K562 (cell line): ENCODE measurements at regions not wholly inside any gene's neighbourhood (a gene's known extent, or its start where the extent isn't known, plus 50 kb on each side); places are given as distances from the start of the nearest gene placed in this dataset.

Experiments
- ATF1 ChIP-seq, 2 experiments: fragments of 450-650 bp in 1 of 2; IDR thresholded peaks; 2 replicates each; pipeline ENCODE4 v1.6.1; 2016; ENCODE audit warnings: missing compliant biosample characterization in 1 of 2, missing genetic modification characterization in 1 of 2
- CREB1 ChIP-seq, 2 experiments: sonication (generic) in 1 of 2; formaldehyde crosslinking in 1 of 2; IDR thresholded peaks; 2 replicates each; pipeline versions ENCODE4 v1.6.1 to v1.8.0; 2012 to 2022; ENCODE audit warnings: inconsistent platforms in 1 of 2, mild to moderate bottlenecking in 1 of 2, missing genetic modification reagents in 1 of 2, moderate library complexity in 1 of 2
- CXXC5 ChIP-seq: fragments of 250-450 bp; sonication (Bioruptor Pico); IDR thresholded peaks from 2 replicates; pipeline ENCODE4 v1.8.0; 2022; ENCODE audit warnings: inconsistent platforms, mild to moderate bottlenecking, moderate library complexity
- E2F4 ChIP-seq: sonication (generic); formaldehyde crosslinking; IDR thresholded peaks from 2 replicates; pipeline ENCODE4 v1.8.0; 2022; ENCODE audit warnings: mild to moderate bottlenecking, low read depth, missing genetic modification reagents
- ETS1 ChIP-seq: conservative IDR thresholded peaks from 2 replicates; pipeline ENCODE4 v1.6.1; 2011; ENCODE audit warnings: low read depth, mild to moderate bottlenecking, low read length; ENCODE audit not compliant: control insufficient read depth
- HDGF ChIP-seq: fragments of 450-650 bp; IDR thresholded peaks from 2 replicates; pipeline ENCODE4 v1.6.1; 2016
- MEIS2 ChIP-seq: fragments of 450-650 bp; IDR thresholded peaks from 2 replicates; pipeline ENCODE4 v1.6.1; 2014; ENCODE audit warnings: mild to moderate bottlenecking; ENCODE audit not compliant: partially characterized antibody
- PBX2 ChIP-seq, 2 experiments: IDR thresholded peaks in 1 of 2; conservative IDR thresholded peaks in 1 of 2; 2 replicates each; pipeline ENCODE4 v1.6.1; 2016; ENCODE audit warnings: low read depth in 2 of 2, mild to moderate bottlenecking in 1 of 2, missing compliant biosample characterization in 1 of 2, missing genetic modification characterization in 1 of 2, moderate library complexity in 1 of 2
- POLR3A ChIP-seq: IDR thresholded peaks from 2 replicates; pipeline ENCODE4 v1.6.1; 2011; ENCODE audit warnings: borderline replicate concordance, mild to moderate bottlenecking, moderate library complexity; ENCODE audit not compliant: insufficient read length, insufficient read depth; ENCODE audit errors: extremely low read depth
- RAD51 ChIP-seq: fragments of 450-650 bp; IDR thresholded peaks from 2 replicates; pipeline ENCODE4 v1.7.1; 2016; ENCODE audit warnings: low read depth, mild to moderate bottlenecking, borderline replicate concordance
- VEZF1 ChIP-seq: fragments of 200-800 bp; sonication (Bioruptor generic); IDR thresholded peaks from 2 replicates; pipeline ENCODE4 v1.6.1; 2017; ENCODE audit warnings: missing genetic modification characterization, missing compliant biosample characterization
- ZNF134 ChIP-seq: fragments of 250-450 bp; sonication (Bioruptor Pico); conservative IDR thresholded peaks from 2 replicates; pipeline ENCODE4 v1.4.0; 2020
- ZNF592 ChIP-seq: fragments of 450-650 bp; IDR thresholded peaks from 2 replicates; pipeline ENCODE4 v1.6.1; 2017; ENCODE audit warnings: antibody characterized with exemption, mild to moderate bottlenecking
- ZNF766 ChIP-seq: fragments of 200-800 bp; sonication (Bioruptor generic); conservative IDR thresholded peaks from 2 replicates; pipeline ENCODE4 v1.6.1; 2016; ENCODE audit warnings: missing genetic modification characterization, missing compliant biosample characterization

- TF ChIP-seq POLR3A (no peak), PBX2 (CRISPR knock-in tag; IDR thresholded peaks at IDR 0.05; ENCODE audit: low read depth) (no peak), PBX2 (tag; conservative IDR thresholded peaks at IDR 0.05; ENCODE audit: low read depth) (peak; percentile 56; the same call in 1 of the 2 replicates), HDGF (no peak), ETS1 (no peak), ZNF592 (no peak), CREB1 (IDR thresholded peaks at IDR 0.05) (no peak), CREB1 (CRISPR knock-in tag; IDR thresholded peaks at IDR 0.05) (no peak), RAD51 (no peak), CXXC5 (CRISPR knock-in tag) (peak; percentile 50), VEZF1 (CRISPR knock-in tag) (peak; percentile 14; the same call in 1 of the 2 replicates), E2F4 (CRISPR knock-in tag) (0 out of 2 replicates have a peak, but pooled peaks have one; percentile 33), ZNF766 (CRISPR knock-in tag) (peak; percentile 81; the same call in 1 of the 2 replicates), ZNF134 (CRISPR knock-in tag) (no peak), ATF1 (CRISPR knock-in tag; IDR thresholded peaks at IDR 0.05) (no peak), ATF1 (tag; IDR thresholded peaks at IDR 0.05) (peak; percentile 31; the same call in 1 of the 2 replicates), MEIS2 (peak; percentile 75)
Observed at GRCh38 chr12:116443821-116444589, 115.2 kb upstream of the MAP1LC3B2 start (continued).
